ENCODE measurements at regions not wholly inside any gene's neighbourhood (a gene's known extent, or its start where the extent isn't known, plus 50 kb on each side); places are given as distances from the start of the nearest gene placed in this dataset.

- TF ChIP-seq CTCF (IDR thresholded peaks at IDR 0.05): no peak
- Histone ChIP-seq H3K4me1 (ENCODE audit: control insufficient read depth in 1 of 2, low read depth in 2 of 2) (peaks cover 10 to 25% of the 10 kb centered on the region in 2 donors), H3K27ac (no peak overlapping the region)
These were observed 93.6 kb upstream of the IL6 start for GRCh38 chr7:22633286-22633953.

GRCh38 chr7:22632674-22633073 is 94.3 kb upstream of the IL6 start:
- DNase-seq (ENCODE audit: low spot score) (no peak), ATAC-seq (ENCODE audit: insufficient number of reproducible peaks, low FRiP score, low read depth) (no peak)
- H3K36me3 ChIP-seq: no peaks in the 10 kb centered on the region
- no peak for TF ChIP-seq CTCF (IDR thresholded peaks at IDR 0.05)
- no peak overlapping the region for H3K27ac ChIP-seq
- H3K4me1 ChIP-seq (ENCODE audit: control insufficient read depth in 1 of 2, low read depth in 2 of 2): peaks cover 10 to 25% of the 10 kb centered on the region in 2 donors
- H3K27me3 ChIP-seq (replicated peaks; ENCODE audit: insufficient read depth): no peaks in the 10 kb centered on the region
- H3K9me3 ChIP-seq: no peaks in the 10 kb centered on the region
- no peak overlapping the region for H3K4me3 ChIP-seq

More at GRCh38 chr7:22633286-22633953, 93.6 kb upstream of the IL6 start:
- no peaks in the 10 kb centered on the region for H3K27me3 ChIP-seq (replicated peaks; ENCODE audit: insufficient read depth)
- DNase-seq (ENCODE audit: low spot score) (no peak), ATAC-seq (ENCODE audit: insufficient number of reproducible peaks, low FRiP score, low read depth) (no peak)
- H3K4me3 ChIP-seq: no peak overlapping the region
- H3K36me3 ChIP-seq: no peaks in the 10 kb centered on the region
- H3K9me3 ChIP-seq: no peaks in the 10 kb centered on the region

- Histone ChIP-seq H3K27me3 (replicated peaks; ENCODE audit: insufficient read depth) (no peaks in the 10 kb centered on the region), H3K4me3 (no peak overlapping the region), H3K9me3 (no peaks in the 10 kb centered on the region), H3K36me3 (no peaks in the 10 kb centered on the region), H3K27ac (no peak overlapping the region), H3K4me1 (ENCODE audit: control insufficient read depth in 1 of 2, low read depth in 2 of 2) (peaks cover 15 to 31% of the 10 kb centered on the region in 2 donors)
- no peak for TF ChIP-seq CTCF (IDR thresholded peaks at IDR 0.05)
- ATAC-seq (ENCODE audit: insufficient number of reproducible peaks, low FRiP score, low read depth) (no peak), DNase-seq (ENCODE audit: low spot score) (no peak)
These were observed 95.3 kb upstream of the IL6 start for GRCh38 chr7:22631730-22632129.

- H3K36me3 ChIP-seq: no peaks in the 10 kb centered on the region
- TF ChIP-seq CTCF (IDR thresholded peaks at IDR 0.05): no peak
- H3K27me3 ChIP-seq (replicated peaks; ENCODE audit: insufficient read depth): no peaks in the 10 kb centered on the region
- DNase-seq (ENCODE audit: low spot score): no peak
- no peak overlapping the region for H3K4me3 ChIP-seq
- ATAC-seq (ENCODE audit: insufficient number of reproducible peaks, low FRiP score, low read depth): no peak
- H3K4me1 ChIP-seq (ENCODE audit: control insufficient read depth in 1 of 2, low read depth in 2 of 2): peaks cover 15 to 32% of the 10 kb centered on the region in 2 donors
- H3K27ac ChIP-seq: no peak overlapping the region
- no peaks in the 10 kb centered on the region for H3K9me3 ChIP-seq
These were observed 96.9 kb upstream of the IL6 start for GRCh38 chr7:22630069-22630468.

- H3K27me3 ChIP-seq (replicated peaks; ENCODE audit: insufficient read depth): no peaks in the 10 kb centered on the region
- H3K4me3 ChIP-seq: no peak overlapping the region
- no peaks in the 10 kb centered on the region for H3K9me3 ChIP-seq
- H3K27ac ChIP-seq: no peak overlapping the region
- TF ChIP-seq CTCF (IDR thresholded peaks at IDR 0.05): no peak
- H3K36me3 ChIP-seq: no peaks in the 10 kb centered on the region
- no peak for ATAC-seq (ENCODE audit: insufficient number of reproducible peaks, low FRiP score, low read depth)
- no peak for DNase-seq (ENCODE audit: low spot score)
- peaks cover 15 to 32% of the 10 kb centered on the region in 2 donors for H3K4me1 ChIP-seq (ENCODE audit: control insufficient read depth in 1 of 2, low read depth in 2 of 2)
These were observed 97.9 kb upstream of the IL6 start for GRCh38 chr7:22629056-22629455.

Measured in thoracic aorta (tissue), 2 donors.